Mucosa of descending colon (tissue), 3 donors: ENCODE measurements at regions not wholly inside any gene's neighbourhood (a gene's known extent, or its start where the extent isn't known, plus 50 kb on each side); places are given as distances from the start of the nearest gene placed in this dataset.

ENCODE experiments used
- ATAC-seq: fragments of 200-7000 bp; cut with Tn5 transposase; one replicate; pipeline ENCODE4 v1.9.1; 2020; ENCODE audit warnings: mild to moderate bottlenecking, moderate library complexity
- DNase-seq, 3 donors: peaks; one replicate each; pipeline ENCODE4 v3.0.0-alpha.2; 2020
- H3K36me3 ChIP-seq: fragments of 200-600 bp; one replicate; pipeline ENCODE4 v1.8.0; 2021; ENCODE audit warnings: low read depth, mild to moderate bottlenecking
- H3K4me1 ChIP-seq: fragments of 200-600 bp; one replicate; pipeline ENCODE4 v1.8.0; 2021; ENCODE audit warnings: low read depth, mild to moderate bottlenecking
- H3K4me3 ChIP-seq: fragments of 200-600 bp; one replicate; pipeline ENCODE4 v1.8.0; 2021; ENCODE audit warnings: mild to moderate bottlenecking
- H3K9me3 ChIP-seq: fragments of 200-600 bp; one replicate; pipeline ENCODE4 v1.8.0; 2021; ENCODE audit warnings: mild to moderate bottlenecking
- intact Hi-C, 2 donors: fragments of 100-400 bp; cut with DNase I in 1 of 2; cut with micrococcal nuclease in 1 of 2; formaldehyde crosslinking; loops; one replicate each; pipeline versions ENCODE4 v1.11.0 to v1.11.1; 2022; cut with DNase I, micrococcal nuclease
- TF ChIP-seq, protein P1 (sequence below): fragments of 200-600 bp; IDR thresholded peaks from one replicate; pipeline ENCODE4 v1.8.0; 2022; ENCODE audit warnings: antibody characterized with exemption, mild to moderate bottlenecking
- donor health status: DM: no; HTN: no; CAD: no; lungs with moderate emphysema.
- donor health status: DM: no; HTN: no; CAD: no.
- donor health status: DM: no; HTN: yes; CAD: no.

DNA sequence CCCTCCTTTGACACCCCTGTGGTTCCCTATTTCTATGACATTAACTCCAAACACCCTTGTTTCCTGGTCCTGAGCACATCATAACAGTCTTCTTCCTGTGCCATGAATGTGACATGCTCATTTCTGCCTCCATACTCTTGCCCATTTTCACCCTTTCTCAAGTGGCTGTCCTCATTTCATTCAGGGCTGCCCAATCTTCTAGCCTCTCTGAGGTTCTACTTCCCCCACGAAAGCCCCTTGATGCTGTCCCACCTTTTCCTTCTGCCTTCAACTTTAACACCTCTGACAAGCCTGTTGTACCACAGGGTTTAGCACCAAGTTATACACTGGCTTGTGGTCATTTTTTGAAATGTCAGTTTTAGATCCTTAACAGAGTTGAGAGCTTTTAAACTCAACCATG lies 136.2 kb upstream of the BOD1L1 start:
- H3K9me3 ChIP-seq = no peaks in the 10 kb centered on the region
- TF ChIP-seq, protein P1, sequence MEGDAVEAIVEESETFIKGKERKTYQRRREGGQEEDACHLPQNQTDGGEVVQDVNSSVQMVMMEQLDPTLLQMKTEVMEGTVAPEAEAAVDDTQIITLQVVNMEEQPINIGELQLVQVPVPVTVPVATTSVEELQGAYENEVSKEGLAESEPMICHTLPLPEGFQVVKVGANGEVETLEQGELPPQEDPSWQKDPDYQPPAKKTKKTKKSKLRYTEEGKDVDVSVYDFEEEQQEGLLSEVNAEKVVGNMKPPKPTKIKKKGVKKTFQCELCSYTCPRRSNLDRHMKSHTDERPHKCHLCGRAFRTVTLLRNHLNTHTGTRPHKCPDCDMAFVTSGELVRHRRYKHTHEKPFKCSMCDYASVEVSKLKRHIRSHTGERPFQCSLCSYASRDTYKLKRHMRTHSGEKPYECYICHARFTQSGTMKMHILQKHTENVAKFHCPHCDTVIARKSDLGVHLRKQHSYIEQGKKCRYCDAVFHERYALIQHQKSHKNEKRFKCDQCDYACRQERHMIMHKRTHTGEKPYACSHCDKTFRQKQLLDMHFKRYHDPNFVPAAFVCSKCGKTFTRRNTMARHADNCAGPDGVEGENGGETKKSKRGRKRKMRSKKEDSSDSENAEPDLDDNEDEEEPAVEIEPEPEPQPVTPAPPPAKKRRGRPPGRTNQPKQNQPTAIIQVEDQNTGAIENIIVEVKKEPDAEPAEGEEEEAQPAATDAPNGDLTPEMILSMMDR = no peak
- no peak overlapping the region for H3K4me3 ChIP-seq
- DNase-seq (no peak), ATAC-seq (no peak)
- H3K36me3 ChIP-seq = no peaks in the 10 kb centered on the region
- H3K4me1 ChIP-seq = no peaks in the 10 kb centered on the region
- intact Hi-C loops = no loop called here

DNA sequence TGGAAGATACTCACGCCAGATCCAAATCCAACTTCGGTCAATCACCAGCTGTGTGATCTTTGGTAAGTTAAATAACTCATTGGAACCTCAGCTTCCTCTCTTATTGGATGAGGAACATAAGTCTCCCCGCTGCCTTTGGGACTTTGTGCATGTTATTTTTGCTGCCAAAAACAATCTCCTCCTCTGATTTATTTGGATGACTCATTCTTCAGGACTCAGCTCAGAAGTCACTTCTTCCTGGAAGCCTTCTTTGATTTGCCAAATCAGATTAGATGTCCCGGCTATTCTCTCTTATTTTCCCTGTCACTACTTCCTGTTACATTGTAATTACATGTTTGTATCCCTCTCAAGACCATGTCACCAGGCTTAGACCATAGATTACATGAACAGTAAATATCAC lies 138.0 kb upstream of the BOD1L1 start:
- no peak for ATAC-seq
- TF ChIP-seq, protein P1 = no peak
- intact Hi-C loops = no loop called here
- Histone ChIP-seq H3K36me3 (no peaks in the 10 kb centered on the region), H3K9me3 (no peaks in the 10 kb centered on the region), H3K4me3 (no peak overlapping the region), H3K4me1 (no peaks in the 10 kb centered on the region)
- DNase-seq = no peak

DNA sequence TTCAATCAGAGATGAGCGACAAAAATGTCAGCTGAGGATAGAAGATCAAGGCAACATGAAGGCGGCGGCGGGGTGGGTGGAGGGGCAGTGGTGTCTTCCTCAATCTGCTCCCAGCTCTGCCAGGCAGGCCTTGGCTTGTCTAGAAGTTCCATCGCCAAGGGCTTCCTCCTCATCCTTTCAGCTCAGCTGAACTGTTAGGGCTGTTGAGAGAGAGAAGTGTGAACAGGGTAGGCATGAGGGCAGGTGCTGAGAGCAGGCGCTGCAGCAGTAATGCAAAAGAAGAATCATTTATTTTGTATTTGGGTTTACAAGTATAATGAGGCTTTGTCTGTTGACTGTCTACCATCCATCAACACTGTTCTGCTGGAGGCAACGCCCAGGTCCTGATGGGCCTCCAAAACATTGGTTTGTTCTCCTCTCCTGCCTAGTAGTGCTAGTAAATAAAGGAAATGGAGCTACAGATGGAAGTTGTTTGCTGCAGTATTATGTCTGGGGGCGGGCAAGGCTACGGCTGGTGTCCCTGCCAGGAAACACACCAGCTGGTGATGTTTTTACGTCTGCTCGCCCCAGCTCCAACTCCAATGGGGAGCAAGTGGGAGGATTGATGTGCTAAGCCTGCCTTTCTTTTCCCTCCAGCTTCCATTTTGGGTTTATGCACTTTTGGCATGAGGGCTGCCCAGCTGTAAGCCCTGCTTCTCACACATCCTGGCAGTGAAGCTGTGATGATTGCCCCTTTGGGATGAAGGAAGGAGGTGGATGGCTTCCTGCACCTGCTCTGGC lies 139.4 kb upstream of the BOD1L1 start:
- H3K4me1 ChIP-seq = no peaks in the 10 kb centered on the region
- intact Hi-C loops = no loop called here
- TF ChIP-seq, protein P1 = no peak
- H3K9me3 ChIP-seq = no peaks in the 10 kb centered on the region
- DNase-seq = no peak
- no peak overlapping the region for H3K4me3 ChIP-seq
- H3K36me3 ChIP-seq = no peaks in the 10 kb centered on the region
- ATAC-seq = no peak

DNA sequence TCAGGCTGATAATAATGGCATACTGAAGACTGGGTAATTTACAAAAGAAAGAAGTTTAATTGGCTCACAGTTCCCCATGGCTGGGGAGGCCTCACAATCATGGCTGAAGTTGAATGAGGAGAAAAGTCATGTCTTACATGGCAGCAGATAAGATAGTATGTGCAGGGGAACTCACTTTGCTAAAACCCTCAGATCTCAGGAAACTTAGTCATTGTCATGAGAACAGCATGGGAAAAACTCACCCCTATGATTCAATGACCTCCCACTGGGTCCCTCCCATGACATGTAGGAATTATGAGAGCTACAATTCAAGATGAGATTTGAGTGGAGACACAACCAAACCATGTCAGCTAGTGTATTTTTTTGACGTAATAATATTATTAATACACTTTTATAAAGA lies 149.8 kb upstream of the BOD1L1 start:
- TF ChIP-seq, protein P1 = no peak
- Histone ChIP-seq H3K4me3 (no peak overlapping the region), H3K4me1 (no peaks in the 10 kb centered on the region), H3K36me3 (no peaks in the 10 kb centered on the region), H3K9me3 (no peaks in the 10 kb centered on the region)
- ATAC-seq (no peak), DNase-seq (no peak)
- intact Hi-C loops = no loop called here

DNA sequence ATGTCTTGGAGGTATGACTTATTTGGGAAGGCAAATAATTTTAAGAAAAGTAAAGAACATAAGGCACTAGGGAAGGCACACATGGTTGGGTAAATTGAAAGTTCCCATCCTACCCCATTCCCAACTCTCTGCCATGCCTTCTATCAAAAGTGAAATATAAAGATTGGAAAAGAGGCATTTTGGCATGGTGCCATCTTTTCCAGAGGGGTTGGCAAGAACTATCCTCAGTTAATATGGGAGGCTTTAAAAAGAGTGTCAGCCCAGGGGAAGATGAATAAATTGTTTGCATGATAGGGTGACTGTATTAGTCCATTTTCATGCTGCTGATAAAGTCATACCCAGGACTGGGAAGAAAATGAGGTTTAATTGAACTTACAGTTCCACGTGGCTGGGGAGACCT lies 150.8 kb upstream of the BOD1L1 start:
- intact Hi-C loops = no loop called here
- TF ChIP-seq, protein P1 = no peak
- no peak overlapping the region for H3K4me3 ChIP-seq
- no peaks in the 10 kb centered on the region for H3K36me3 ChIP-seq
- no peaks in the 10 kb centered on the region for H3K9me3 ChIP-seq
- no peaks in the 10 kb centered on the region for H3K4me1 ChIP-seq
- DNase-seq = no peak
- ATAC-seq = no peak

DNA sequence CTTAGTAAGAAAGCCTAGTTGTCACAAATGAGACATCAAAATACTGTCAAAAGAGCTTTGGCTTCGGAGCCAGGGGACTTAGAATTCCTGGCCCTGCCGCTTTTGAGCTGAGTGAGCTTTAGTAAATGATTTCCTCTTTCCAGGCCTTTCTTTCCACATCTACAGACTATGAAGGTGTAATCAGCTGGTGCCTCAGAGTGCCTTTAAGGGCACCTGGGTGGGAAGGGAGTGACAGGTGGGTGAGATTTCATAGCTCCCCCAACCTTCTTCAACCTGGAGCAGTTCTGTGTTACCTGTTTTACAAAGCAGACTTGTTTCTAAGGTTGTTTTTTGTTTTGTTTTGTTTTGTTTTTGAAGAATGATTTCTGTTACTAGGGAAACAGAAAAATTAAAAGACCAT lies 154.7 kb upstream of the BOD1L1 start:
- no peaks in the 10 kb centered on the region for H3K4me1 ChIP-seq
- H3K9me3 ChIP-seq = no peaks in the 10 kb centered on the region
- DNase-seq (no peak), ATAC-seq (no peak)
- TF ChIP-seq, protein P1 = no peak
- intact Hi-C loops = no loop called here
- no peaks in the 10 kb centered on the region for H3K36me3 ChIP-seq
- H3K4me3 ChIP-seq = no peak overlapping the region
